GM12878 (cell line): ENCODE measurements at regions not wholly inside any gene's neighbourhood (a gene's known extent, or its start where the extent isn't known, plus 50 kb on each side); places are given as distances from the start of the nearest gene placed in this dataset.

Experiments
- MXI1 ChIP-seq: fragments of 150-350 bp; IDR thresholded peaks from 2 replicates; pipeline ENCODE4 v1.6.1; 2011; ENCODE audit warnings: low read depth, mild to moderate bottlenecking, inconsistent platforms, low read length, improper control_type of control experiment
- SIN3A ChIP-seq: IDR thresholded peaks from 2 replicates; pipeline ENCODE4 v1.6.1; 2012; ENCODE audit warnings: low read depth, low read length, improper control_type of control experiment
- USF1 ChIP-seq: IDR thresholded peaks from 2 replicates; pipeline ENCODE4 v1.6.1; 2011; ENCODE audit warnings: borderline replicate concordance, low read depth, mild to moderate bottlenecking, moderate library complexity, mixed read lengths, low read length; ENCODE audit not compliant: insufficient read depth; ENCODE audit errors: extremely low read length

- no peak for TF ChIP-seq SIN3A
- TF ChIP-seq MXI1 = no peak
- TF ChIP-seq USF1 = no peak
These were observed 176.8 kb downstream of the INO80D start for GRCh38 chr2:205909184-205909572.
